Panc1 (cell line): ENCODE measurements at regions not wholly inside any gene's neighbourhood (a gene's known extent, or its start where the extent isn't known, plus 50 kb on each side); places are given as distances from the start of the nearest gene placed in this dataset.

Source experiments
- ATAC-seq: fragments of 200-7000 bp; cut with Tn5 transposase; 2 replicates; pipeline ENCODE4 v1.9.1; 2020; ENCODE audit warnings: mild to moderate bottlenecking, moderate library complexity
- BruUV-seq: library from RNA; stranded (reverse); fragments of 400-500 nt; replicated peaks from 2 replicates; lab custom pipeline; 2021; lab: Mats Ljungman, UMichigan
- CTCF ChIA-PET: fragments of 300-600 bp; sonication (Branson Sonifier 250); formaldehyde crosslinking; loops from one replicate; lab custom pipeline; 2022; ENCODE audit warnings: antibody characterized with exemption; lab: Charles Lee
- POLR2A ChIA-PET: fragments of 300-600 bp; sonication (Branson Sonifier 250); formaldehyde crosslinking; loops from one replicate; lab custom pipeline; 2022; ENCODE audit warnings: antibody characterized with exemption; lab: Charles Lee
- DNase-seq: peaks from one replicate; pipeline ENCODE4 v3.0.0-alpha.2; 2010; ENCODE audit warnings: low read depth, low spot score
- H3K27ac ChIP-seq: 2 replicates; pipeline ENCODE4 v1.5.1; 2011; ENCODE audit warnings: mild to moderate bottlenecking, low read length, inconsistent platforms
- H3K27me3 ChIP-seq: fragments of 200-500 bp; sonication (Bioruptor generic); 2 replicates; pipeline ENCODE4 v1.6.0; 2014; ENCODE audit warnings: low read length, inconsistent platforms; ENCODE audit not compliant: control insufficient read depth, insufficient read depth
- H3K36me3 ChIP-seq: fragments of 200-500 bp; sonication (Bioruptor generic); 2 replicates; pipeline ENCODE4 v1.5.1; 2014; ENCODE audit warnings: inconsistent platforms, mild to moderate bottlenecking, low read length, moderate library complexity; ENCODE audit not compliant: control insufficient read depth, insufficient read depth
- H3K4me1 ChIP-seq: 2 replicates; pipeline ENCODE4 v1.5.1; 2011; ENCODE audit warnings: inconsistent platforms, mild to moderate bottlenecking, low read length, moderate library complexity; ENCODE audit not compliant: control insufficient read depth, insufficient read depth
- H3K4me3 ChIP-seq, 2 experiments: 2 replicates each; pipeline ENCODE4 v1.5.1; 2011 to 2012; ENCODE audit warnings: low read depth in 2 of 2, low read length in 2 of 2, mild to moderate bottlenecking in 2 of 2, inconsistent platforms in 1 of 2, moderate library complexity in 1 of 2
- H3K9me3 ChIP-seq: fragments of 200-500 bp; sonication (Bioruptor generic); 2 replicates; pipeline ENCODE4 v1.5.1; 2014; ENCODE audit warnings: low read depth, mild to moderate bottlenecking, inconsistent platforms, low read length, moderate library complexity; ENCODE audit not compliant: control insufficient read depth, insufficient read depth
- CTCF ChIP-seq: fragments of 450-650 bp; IDR thresholded peaks from 2 replicates; pipeline ENCODE4 v1.5.1; 2017; ENCODE audit warnings: mild to moderate bottlenecking
- POLR2AphosphoS5 ChIP-seq: IDR thresholded peaks from 2 replicates; pipeline ENCODE4 v1.6.1; 2012; ENCODE audit warnings: mild to moderate bottlenecking, low read depth, low read length, moderate library complexity
- REST ChIP-seq, 2 experiments: IDR thresholded peaks; 2 replicates each; pipeline ENCODE4 v1.6.1; 2011 to 2012; ENCODE audit warnings: low read depth in 2 of 2, control low read depth in 1 of 2, low read length in 1 of 2, mild to moderate bottlenecking in 1 of 2, moderate library complexity in 1 of 2; ENCODE audit not compliant: insufficient read depth in 1 of 2
- SIN3A ChIP-seq: IDR thresholded peaks from 2 replicates; pipeline ENCODE4 v1.6.1; 2012; ENCODE audit warnings: low read depth, mild to moderate bottlenecking, low read length, moderate library complexity, borderline replicate concordance; ENCODE audit not compliant: insufficient read depth
- TCF7L2 ChIP-seq: IDR thresholded peaks from 2 replicates; pipeline ENCODE4 v1.6.1; 2011; ENCODE audit warnings: mild to moderate bottlenecking, low read depth, low read length, inconsistent platforms
- in situ Hi-C: cut with HindIII; loops from 2 replicates; pipeline ENCODE4 v1.10.0; 2016; ENCODE audit warnings: low sequenced_read_pairs, low pct_unique_long_range_greater_than_20kb
- intact Hi-C: fragments of 100-400 bp; cut with micrococcal nuclease; formaldehyde crosslinking; loops from one replicate; pipeline ENCODE4 v1.10.0; 2022; ENCODE audit not compliant: unreplicated experiment

GRCh38 chr12:42707312-42708226, 118.0 kb upstream of the PRICKLE1 start:
- no peak overlapping the region for H3K4me3 ChIP-seq
- no TSS peak for BruUV-seq
- ATAC-seq = no peak
- H3K9me3 ChIP-seq = no peaks in the 10 kb centered on the region
- H3K36me3 ChIP-seq = no peaks in the 10 kb centered on the region
- H3K4me1 ChIP-seq = peaks cover 9% of the 10 kb centered on the region; the same call in 1 of the 2 replicates
- POLR2A ChIA-PET = no interaction called here
- intact Hi-C loops (no loop called here), in situ Hi-C loops (no loop called here)
- CTCF ChIA-PET = no interaction called here
- TF ChIP-seq POLR2AphosphoS5 = no peak
- TF ChIP-seq SIN3A = no peak
- no peak for TF ChIP-seq CTCF
- no peak for TF ChIP-seq REST (IDR thresholded peaks at IDR 0.05; ENCODE audit: insufficient read depth in 1 of 2, low read depth in 2 of 2, low read length in 1 of 2)
- no peak for TF ChIP-seq TCF7L2
- no peaks in the 10 kb centered on the region for H3K27me3 ChIP-seq
- H3K27ac ChIP-seq = no peak overlapping the region; the same call in 1 of the 2 replicates
- DNase-seq = no peak

GRCh38 chr12:42706321-42706720, 116.8 kb upstream of the PRICKLE1 start:
- H3K27ac ChIP-seq = peak overlapping the region; percentile 70; the same call in 1 of the 2 replicates
- H3K36me3 ChIP-seq = no peaks in the 10 kb centered on the region
- no peak for DNase-seq
- H3K9me3 ChIP-seq = no peaks in the 10 kb centered on the region
- no peak for TF ChIP-seq TCF7L2
- no peak for TF ChIP-seq POLR2AphosphoS5
- TF ChIP-seq CTCF = no peak
- no peak for TF ChIP-seq SIN3A
- TF ChIP-seq REST (IDR thresholded peaks at IDR 0.05; ENCODE audit: insufficient read depth in 1 of 2, low read depth in 2 of 2, low read length in 1 of 2) = no peak
- peaks cover 9% of the 10 kb centered on the region; the same call in 1 of the 2 replicates for H3K4me1 ChIP-seq
- no peak for ATAC-seq
- intact Hi-C loops (no loop called here), in situ Hi-C loops (no loop called here)
- H3K27me3 ChIP-seq = no peaks in the 10 kb centered on the region
- no peak overlapping the region for H3K4me3 ChIP-seq
- BruUV-seq = no TSS peak
- POLR2A ChIA-PET = no interaction called here
- CTCF ChIA-PET = no interaction called here
